SK-N-SH treated with all-trans-retinoic acid at 6 μM for 48 hours (cell line): ENCODE measurements at regions not wholly inside any gene's neighbourhood (a gene's known extent, or its start where the extent isn't known, plus 50 kb on each side); places are given as distances from the start of the nearest gene placed in this dataset.

Experiments
- ATAC-seq: fragments of 200-7000 bp; cut with Tn5 transposase; 3 replicates; pipeline ENCODE4 v1.9.1; 2020; ENCODE audit warnings: mild to moderate bottlenecking, moderate library complexity
- ARNTL ChIP-seq: fragments of 450-650 bp; formaldehyde crosslinking; IDR thresholded peaks from 2 replicates; pipeline ENCODE4 v1.5.0; 2020; ENCODE audit warnings: low read depth, mild to moderate bottlenecking, moderate library complexity, borderline replicate concordance
- CREB5 ChIP-seq: fragments of 250-450 bp; sonication (Bioruptor Pico); IDR thresholded peaks from 2 replicates; pipeline ENCODE4 v1.5.1; 2020; ENCODE audit warnings: low read depth, mild to moderate bottlenecking, moderate library complexity
- CSDC2 ChIP-seq: fragments of 250-450 bp; sonication (Bioruptor Pico); IDR thresholded peaks from 2 replicates; pipeline ENCODE4 v1.5.0; 2020; ENCODE audit warnings: mild to moderate bottlenecking, moderate library complexity
- ESRRG ChIP-seq: fragments of 250-450 bp; sonication (Bioruptor Pico); IDR thresholded peaks from 2 replicates; pipeline ENCODE4 v1.6.1; 2021; ENCODE audit warnings: mild to moderate bottlenecking
- GLIS3 ChIP-seq: fragments of 250-450 bp; sonication (Bioruptor Pico); IDR thresholded peaks from 2 replicates; pipeline ENCODE4 v1.5.0; 2020; ENCODE audit warnings: mild to moderate bottlenecking, moderate library complexity
- ISL1 ChIP-seq: fragments of 250-450 bp; sonication (Bioruptor Pico); IDR thresholded peaks from 2 replicates; pipeline ENCODE4 v2.1.2; 2022; ENCODE audit warnings: mild to moderate bottlenecking, moderate library complexity
- OSR1 ChIP-seq: fragments of 250-450 bp; sonication (Bioruptor Pico); IDR thresholded peaks from 2 replicates; pipeline ENCODE4 v1.8.0; 2022; ENCODE audit warnings: moderate library complexity, mild to moderate bottlenecking, inconsistent platforms
- PATZ1 ChIP-seq: fragments of 250-450 bp; sonication (Bioruptor Pico); IDR thresholded peaks from 2 replicates; pipeline ENCODE4 v1.8.0; 2020; ENCODE audit warnings: mild to moderate bottlenecking, moderate library complexity, borderline replicate concordance
- RARB ChIP-seq: fragments of 250-450 bp; sonication (Bioruptor Pico); IDR thresholded peaks from 2 replicates; pipeline ENCODE4 v1.8.0; 2021; ENCODE audit warnings: mild to moderate bottlenecking, moderate library complexity
- SNAI2 ChIP-seq: fragments of 250-450 bp; sonication (Bioruptor Pico); IDR thresholded peaks from 2 replicates; pipeline ENCODE4 v1.5.0; 2020; ENCODE audit warnings: mild to moderate bottlenecking, moderate library complexity
- TCF4 ChIP-seq: fragments of 250-450 bp; sonication (Bioruptor Pico); IDR thresholded peaks from 2 replicates; pipeline ENCODE4 v1.8.0; 2021; ENCODE audit warnings: mild to moderate bottlenecking, moderate library complexity, borderline replicate concordance
- TOX ChIP-seq: fragments of 250-450 bp; sonication (Bioruptor Pico); IDR thresholded peaks from 2 replicates; pipeline ENCODE4 v1.8.0; 2021; ENCODE audit warnings: mild to moderate bottlenecking, moderate library complexity, borderline replicate concordance
- TSHZ2 ChIP-seq: fragments of 250-450 bp; sonication (Bioruptor Pico); IDR thresholded peaks from 2 replicates; pipeline ENCODE4 v1.5.0; 2020; ENCODE audit warnings: mild to moderate bottlenecking, moderate library complexity
- ZC3H10 ChIP-seq: fragments of 250-450 bp; sonication (Bioruptor Pico); IDR thresholded peaks from 2 replicates; pipeline ENCODE4 v1.5.1; 2021; ENCODE audit warnings: mild to moderate bottlenecking, moderate library complexity
- ZFP30 ChIP-seq: fragments of 450-650 bp; formaldehyde crosslinking; IDR thresholded peaks from 2 replicates; pipeline ENCODE4 v1.5.0; 2022; ENCODE audit warnings: mild to moderate bottlenecking, moderate library complexity
- ZNF565 ChIP-seq: fragments of 450-650 bp; formaldehyde crosslinking; conservative IDR thresholded peaks from 2 replicates; pipeline ENCODE4 v1.5.0; 2020; ENCODE audit warnings: low read depth, mild to moderate bottlenecking, moderate library complexity
- ZNF70 ChIP-seq: fragments of 450-650 bp; formaldehyde crosslinking; IDR thresholded peaks from 2 replicates; pipeline ENCODE4 v1.5.0; 2020; ENCODE audit warnings: mild to moderate bottlenecking, moderate library complexity
- ZNF8 ChIP-seq: fragments of 450-650 bp; formaldehyde crosslinking; IDR thresholded peaks from 2 replicates; pipeline ENCODE4 v1.5.0; 2020; ENCODE audit warnings: mild to moderate bottlenecking, moderate library complexity
- TF ChIP-seq, protein P1 (sequence below): fragments of 250-450 bp; sonication (Bioruptor Pico); IDR thresholded peaks from 2 replicates; pipeline ENCODE4 v1.5.1; 2021; ENCODE audit warnings: mild to moderate bottlenecking, moderate library complexity
- TF ChIP-seq, protein P2 (sequence below): fragments of 250-450 bp; sonication (Bioruptor Pico); IDR thresholded peaks from 2 replicates; pipeline ENCODE4 v1.8.0; 2021; ENCODE audit warnings: low read depth, mild to moderate bottlenecking, moderate library complexity, borderline replicate concordance

- no peak for ATAC-seq
- TF ChIP-seq PATZ1 (CRISPR knock-in tag), result no peak
- TF ChIP-seq ZNF565 (CRISPR knock-in tag), result no peak
- no peak for TF ChIP-seq ISL1 (CRISPR knock-in tag)
- TF ChIP-seq CSDC2, result no peak
- TF ChIP-seq ZFP30 (CRISPR knock-in tag), result no peak
- no peak for TF ChIP-seq OSR1 (CRISPR knock-in tag)
- TF ChIP-seq TSHZ2 (CRISPR knock-in tag), result no peak
- TF ChIP-seq TOX, result no peak
- TF ChIP-seq, protein P1, sequence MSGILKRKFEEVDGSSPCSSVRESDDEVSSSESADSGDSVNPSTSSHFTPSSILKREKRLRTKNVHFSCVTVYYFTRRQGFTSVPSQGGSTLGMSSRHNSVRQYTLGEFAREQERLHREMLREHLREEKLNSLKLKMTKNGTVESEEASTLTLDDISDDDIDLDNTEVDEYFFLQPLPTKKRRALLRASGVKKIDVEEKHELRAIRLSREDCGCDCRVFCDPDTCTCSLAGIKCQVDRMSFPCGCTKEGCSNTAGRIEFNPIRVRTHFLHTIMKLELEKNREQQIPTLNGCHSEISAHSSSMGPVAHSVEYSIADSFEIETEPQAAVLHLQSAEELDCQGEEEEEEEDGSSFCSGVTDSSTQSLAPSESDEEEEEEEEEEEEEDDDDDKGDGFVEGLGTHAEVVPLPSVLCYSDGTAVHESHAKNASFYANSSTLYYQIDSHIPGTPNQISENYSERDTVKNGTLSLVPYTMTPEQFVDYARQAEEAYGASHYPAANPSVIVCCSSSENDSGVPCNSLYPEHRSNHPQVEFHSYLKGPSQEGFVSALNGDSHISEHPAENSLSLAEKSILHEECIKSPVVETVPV, result no peak
Observed at GRCh38 chr5:2996687-2997086, 245.2 kb upstream of the IRX2 start.

DNA sequence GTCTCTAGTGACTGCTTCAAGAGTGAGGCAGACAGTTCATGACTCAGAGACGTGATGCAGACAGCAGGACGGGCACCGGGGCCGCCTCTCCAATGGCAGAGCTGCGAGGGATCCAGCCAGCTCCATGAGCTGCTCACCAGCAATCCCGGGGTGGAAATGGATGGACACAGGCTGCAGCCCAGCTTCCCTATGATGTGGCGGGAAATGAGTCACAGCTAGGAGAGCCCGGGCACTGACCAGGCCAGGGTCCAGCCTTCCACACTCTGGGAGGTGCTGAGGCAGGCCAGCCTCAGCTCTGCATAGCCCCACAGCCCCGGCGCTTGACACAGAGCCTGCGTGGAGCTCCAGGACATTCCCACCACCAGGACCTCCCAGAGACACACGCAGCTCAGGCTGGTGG, 244.8 kb upstream of the IRX2 start:
- no peak for TF ChIP-seq ZNF565 (CRISPR knock-in tag)
- no peak for TF ChIP-seq ZNF70 (CRISPR knock-in tag)
- no peak for TF ChIP-seq ZC3H10 (CRISPR knock-in tag)
- no peak for TF ChIP-seq OSR1 (CRISPR knock-in tag)
- no peak for TF ChIP-seq ESRRG
- no peak for TF ChIP-seq TOX
- TF ChIP-seq PATZ1 (CRISPR knock-in tag), result no peak
- TF ChIP-seq ARNTL, result no peak
- no peak for TF ChIP-seq TCF4 (CRISPR knock-in tag)
- TF ChIP-seq ZFP30 (CRISPR knock-in tag), result no peak
- no peak for TF ChIP-seq ZNF8
- TF ChIP-seq, protein P2, sequence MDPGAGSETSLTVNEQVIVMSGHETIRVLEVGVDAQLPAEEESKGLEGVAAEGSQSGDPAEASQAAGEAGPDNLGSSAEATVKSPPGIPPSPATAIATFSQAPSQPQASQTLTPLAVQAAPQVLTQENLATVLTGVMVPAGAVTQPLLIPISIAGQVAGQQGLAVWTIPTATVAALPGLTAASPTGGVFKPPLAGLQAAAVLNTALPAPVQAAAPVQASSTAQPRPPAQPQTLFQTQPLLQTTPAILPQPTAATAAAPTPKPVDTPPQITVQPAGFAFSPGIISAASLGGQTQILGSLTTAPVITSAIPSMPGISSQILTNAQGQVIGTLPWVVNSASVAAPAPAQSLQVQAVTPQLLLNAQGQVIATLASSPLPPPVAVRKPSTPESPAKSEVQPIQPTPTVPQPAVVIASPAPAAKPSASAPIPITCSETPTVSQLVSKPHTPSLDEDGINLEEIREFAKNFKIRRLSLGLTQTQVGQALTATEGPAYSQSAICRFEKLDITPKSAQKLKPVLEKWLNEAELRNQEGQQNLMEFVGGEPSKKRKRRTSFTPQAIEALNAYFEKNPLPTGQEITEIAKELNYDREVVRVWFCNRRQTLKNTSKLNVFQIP (CRISPR knock-in tag), result no peak
- no peak for TF ChIP-seq CREB5 (CRISPR knock-in tag)
- TF ChIP-seq SNAI2 (CRISPR knock-in tag), result no peak
- TF ChIP-seq ISL1 (CRISPR knock-in tag), result no peak
- no peak for TF ChIP-seq TSHZ2 (CRISPR knock-in tag)
- TF ChIP-seq RARB (CRISPR knock-in tag), result no peak
- no peak for TF ChIP-seq CSDC2
- TF ChIP-seq GLIS3 (CRISPR knock-in tag), result no peak
- TF ChIP-seq, all 23 proteins: peak for 0
- ATAC-seq, result no peak
